ENCODE measurements at regions not wholly inside any gene's neighbourhood (a gene's known extent, or its start where the extent isn't known, plus 50 kb on each side); places are given as distances from the start of the nearest gene placed in this dataset.

- no peaks in the 10 kb centered on the region for H3K4me1 ChIP-seq (ENCODE audit: insufficient read depth, low read length, poor library complexity, severe bottlenecking)
- H3K27ac ChIP-seq (ENCODE audit: low read depth, low read length, poor library complexity, severe bottlenecking), result no peak overlapping the region
- H3K36me3 ChIP-seq (ENCODE audit: insufficient read depth, low read length, poor library complexity, severe bottlenecking), result no peaks in the 10 kb centered on the region
- no TSS peak for BruUV-seq (replicated peaks)
- no peaks in the 10 kb centered on the region for H3K27me3 ChIP-seq (replicated peaks; ENCODE audit: insufficient read depth, low read depth, low read length, poor library complexity)
- POLR2A ChIA-PET (ENCODE audit: low non-redundant PET), result no interaction called here
- H3K9me3 ChIP-seq (ENCODE audit: low read depth, low read length, poor library complexity, severe bottlenecking), result no peaks in the 10 kb centered on the region
- H3K4me3 ChIP-seq (ENCODE audit: low read depth, low read length, poor library complexity, severe bottlenecking), result no peak overlapping the region
- TF ChIP-seq, protein P1, sequence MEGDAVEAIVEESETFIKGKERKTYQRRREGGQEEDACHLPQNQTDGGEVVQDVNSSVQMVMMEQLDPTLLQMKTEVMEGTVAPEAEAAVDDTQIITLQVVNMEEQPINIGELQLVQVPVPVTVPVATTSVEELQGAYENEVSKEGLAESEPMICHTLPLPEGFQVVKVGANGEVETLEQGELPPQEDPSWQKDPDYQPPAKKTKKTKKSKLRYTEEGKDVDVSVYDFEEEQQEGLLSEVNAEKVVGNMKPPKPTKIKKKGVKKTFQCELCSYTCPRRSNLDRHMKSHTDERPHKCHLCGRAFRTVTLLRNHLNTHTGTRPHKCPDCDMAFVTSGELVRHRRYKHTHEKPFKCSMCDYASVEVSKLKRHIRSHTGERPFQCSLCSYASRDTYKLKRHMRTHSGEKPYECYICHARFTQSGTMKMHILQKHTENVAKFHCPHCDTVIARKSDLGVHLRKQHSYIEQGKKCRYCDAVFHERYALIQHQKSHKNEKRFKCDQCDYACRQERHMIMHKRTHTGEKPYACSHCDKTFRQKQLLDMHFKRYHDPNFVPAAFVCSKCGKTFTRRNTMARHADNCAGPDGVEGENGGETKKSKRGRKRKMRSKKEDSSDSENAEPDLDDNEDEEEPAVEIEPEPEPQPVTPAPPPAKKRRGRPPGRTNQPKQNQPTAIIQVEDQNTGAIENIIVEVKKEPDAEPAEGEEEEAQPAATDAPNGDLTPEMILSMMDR (conservative IDR thresholded peaks at IDR 0.05; ENCODE audit: low read depth, low read length), result no peak
- TF ChIP-seq EZH2 (IDR thresholded peaks at IDR 0.05; ENCODE audit: borderline replicate concordance, low read depth, low read length, poor library complexity, severe bottlenecking), result no peak
- no peak for DNase-seq (ENCODE audit: low spot score)
- CTCF ChIA-PET, result no interaction called here
- intact Hi-C loops (cut with micrococcal nuclease; ENCODE audit: unreplicated experiment), result no loop called here
These were observed 770.3 kb upstream of the ADGRL2 start for GRCh38 chr1:81030441-81030840.

DNA sequence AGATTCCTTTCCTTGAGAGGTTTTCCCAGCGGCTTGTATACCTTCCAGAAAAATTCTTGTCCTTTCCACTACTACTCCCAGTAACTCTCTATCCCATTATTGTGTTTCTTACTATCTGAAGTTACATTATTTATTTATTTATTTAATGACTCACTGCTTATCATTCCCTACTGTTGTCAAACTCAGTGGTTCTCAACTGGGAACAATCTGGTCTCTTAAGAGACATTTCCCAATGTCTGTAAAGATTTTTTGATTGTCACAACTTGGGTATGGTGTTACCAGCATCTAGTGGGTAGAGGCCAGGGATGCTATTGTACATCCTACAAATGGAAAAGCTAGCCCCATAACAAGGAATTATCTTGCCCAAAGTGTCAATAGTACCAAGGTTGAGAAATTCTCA, 771.5 kb upstream of the ADGRL2 start:
- BruUV-seq (replicated peaks), result no TSS peak
- H3K27me3 ChIP-seq (replicated peaks; ENCODE audit: insufficient read depth, low read depth, low read length, poor library complexity), result no peaks in the 10 kb centered on the region
- no peak for DNase-seq (ENCODE audit: low spot score)
- TF ChIP-seq, protein P1 (conservative IDR thresholded peaks at IDR 0.05; ENCODE audit: low read depth, low read length), result no peak
- TF ChIP-seq EZH2 (IDR thresholded peaks at IDR 0.05; ENCODE audit: borderline replicate concordance, low read depth, low read length, poor library complexity, severe bottlenecking), result no peak
- no peak overlapping the region for H3K27ac ChIP-seq (ENCODE audit: low read depth, low read length, poor library complexity, severe bottlenecking)
- no peaks in the 10 kb centered on the region for H3K36me3 ChIP-seq (ENCODE audit: insufficient read depth, low read length, poor library complexity, severe bottlenecking)
- H3K4me1 ChIP-seq (ENCODE audit: insufficient read depth, low read length, poor library complexity, severe bottlenecking), result no peaks in the 10 kb centered on the region
- no peak overlapping the region for H3K4me3 ChIP-seq (ENCODE audit: low read depth, low read length, poor library complexity, severe bottlenecking)
- ChIA-PET POLR2A (ENCODE audit: low non-redundant PET) (no interaction called here), CTCF (no interaction called here)
- intact Hi-C loops (cut with micrococcal nuclease; ENCODE audit: unreplicated experiment), result no loop called here
- H3K9me3 ChIP-seq (ENCODE audit: low read depth, low read length, poor library complexity, severe bottlenecking), result no peaks in the 10 kb centered on the region

GRCh38 chr1:81023187-81023724, 777.5 kb upstream of the ADGRL2 start:
- TF ChIP-seq, protein P1 (conservative IDR thresholded peaks at IDR 0.05; ENCODE audit: low read depth, low read length), result no peak
- no peak for TF ChIP-seq EZH2 (IDR thresholded peaks at IDR 0.05; ENCODE audit: borderline replicate concordance, low read depth, low read length, poor library complexity, severe bottlenecking)
- peak; percentile 24 for DNase-seq (ENCODE audit: low spot score)
- BruUV-seq (replicated peaks), result no TSS peak
- no peaks in the 10 kb centered on the region for H3K9me3 ChIP-seq (ENCODE audit: low read depth, low read length, poor library complexity, severe bottlenecking)
- intact Hi-C loops (cut with micrococcal nuclease; ENCODE audit: unreplicated experiment), result no loop called here
- no peak overlapping the region for H3K4me3 ChIP-seq (ENCODE audit: low read depth, low read length, poor library complexity, severe bottlenecking)
- H3K27me3 ChIP-seq (replicated peaks; ENCODE audit: insufficient read depth, low read depth, low read length, poor library complexity), result no peaks in the 10 kb centered on the region
- ChIA-PET POLR2A (ENCODE audit: low non-redundant PET) (no interaction called here), CTCF (no interaction called here)
- no peaks in the 10 kb centered on the region for H3K36me3 ChIP-seq (ENCODE audit: insufficient read depth, low read length, poor library complexity, severe bottlenecking)
- H3K4me1 ChIP-seq (ENCODE audit: insufficient read depth, low read length, poor library complexity, severe bottlenecking), result no peaks in the 10 kb centered on the region
- no peak overlapping the region for H3K27ac ChIP-seq (ENCODE audit: low read depth, low read length, poor library complexity, severe bottlenecking)

Measured in A673 (cell line).